Amniotic epithelial cell (primary cell): ENCODE measurements at regions not wholly inside any gene's neighbourhood (a gene's known extent, or its start where the extent isn't known, plus 50 kb on each side); places are given as distances from the start of the nearest gene placed in this dataset.

Source experiments
- DNase-seq: peaks from one replicate; pipeline ENCODE4 v3.0.0-alpha.2; 2010; ENCODE audit warnings: low read depth

GRCh38 chr11:119473901-119474681, 51.1 kb upstream of the THY1 start:
- no peak for DNase-seq

- DNase-seq, result no peak
Measured at GRCh38 chr11:119473226-119473625, 50.3 kb upstream of the THY1 start.

GRCh38 chr11:119472856-119473222, 49.9 kb upstream of the THY1 start:
- no peak for DNase-seq
